Astrocyte (in vitro differentiated cells and primary cell): ENCODE measurements at regions not wholly inside any gene's neighbourhood (a gene's known extent, or its start where the extent isn't known, plus 50 kb on each side); places are given as distances from the start of the nearest gene placed in this dataset.

Experiments used
- EZH2 ChIP-seq: IDR thresholded peaks from 2 replicates; pipeline ENCODE4 v1.6.1; 2012; ENCODE audit warnings: mild to moderate bottlenecking, low read length, inconsistent platforms; ENCODE audit not compliant: insufficient read depth
- TF ChIP-seq, protein P1 (sequence below): IDR thresholded peaks from 2 replicates; pipeline ENCODE4 v1.5.1; 2011; ENCODE audit warnings: low read depth, mild to moderate bottlenecking, inconsistent platforms, low read length, moderate library complexity; ENCODE audit not compliant: insufficient read depth

DNA sequence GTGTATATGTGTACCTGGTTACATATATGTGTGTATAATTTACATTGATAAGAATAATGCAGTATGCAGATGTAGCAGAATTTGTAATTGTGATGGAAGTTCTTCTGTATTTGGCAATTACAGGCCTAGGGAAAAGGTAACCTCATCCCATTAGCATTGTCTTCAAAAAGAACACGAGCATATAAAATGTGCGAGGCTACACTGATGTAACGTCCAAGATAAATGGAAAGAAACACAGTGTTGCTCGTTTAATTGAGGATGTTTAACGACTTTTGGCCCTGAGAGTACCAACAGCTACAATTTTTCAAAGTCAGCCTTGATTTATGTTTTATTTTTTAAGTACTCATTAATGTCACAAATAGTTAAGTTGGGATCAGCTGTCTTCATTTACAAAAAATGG lies 703.5 kb upstream of the RBFOX1 start:
- TF ChIP-seq, protein P1, sequence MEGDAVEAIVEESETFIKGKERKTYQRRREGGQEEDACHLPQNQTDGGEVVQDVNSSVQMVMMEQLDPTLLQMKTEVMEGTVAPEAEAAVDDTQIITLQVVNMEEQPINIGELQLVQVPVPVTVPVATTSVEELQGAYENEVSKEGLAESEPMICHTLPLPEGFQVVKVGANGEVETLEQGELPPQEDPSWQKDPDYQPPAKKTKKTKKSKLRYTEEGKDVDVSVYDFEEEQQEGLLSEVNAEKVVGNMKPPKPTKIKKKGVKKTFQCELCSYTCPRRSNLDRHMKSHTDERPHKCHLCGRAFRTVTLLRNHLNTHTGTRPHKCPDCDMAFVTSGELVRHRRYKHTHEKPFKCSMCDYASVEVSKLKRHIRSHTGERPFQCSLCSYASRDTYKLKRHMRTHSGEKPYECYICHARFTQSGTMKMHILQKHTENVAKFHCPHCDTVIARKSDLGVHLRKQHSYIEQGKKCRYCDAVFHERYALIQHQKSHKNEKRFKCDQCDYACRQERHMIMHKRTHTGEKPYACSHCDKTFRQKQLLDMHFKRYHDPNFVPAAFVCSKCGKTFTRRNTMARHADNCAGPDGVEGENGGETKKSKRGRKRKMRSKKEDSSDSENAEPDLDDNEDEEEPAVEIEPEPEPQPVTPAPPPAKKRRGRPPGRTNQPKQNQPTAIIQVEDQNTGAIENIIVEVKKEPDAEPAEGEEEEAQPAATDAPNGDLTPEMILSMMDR = no peak
- no peak for TF ChIP-seq EZH2
